Neural progenitor cell (in vitro differentiated cells): ENCODE measurements at regions not wholly inside any gene's neighbourhood (a gene's known extent, or its start where the extent isn't known, plus 50 kb on each side); places are given as distances from the start of the nearest gene placed in this dataset.

ENCODE experiments used
- DNase-seq: peaks from one replicate; pipeline ENCODE4 v3.0.0-alpha.2; 2016; ENCODE audit warnings: low spot score
- H2AFZ ChIP-seq: fragments of 200-600 bp; sonication (generic); replicated peaks from 2 replicates; pipeline ENCODE4 v1.6.1; 2016; ENCODE audit warnings: antibody characterized with exemption
- H3F3A ChIP-seq: fragments of 200-600 bp; sonication (generic); 2 replicates; pipeline ENCODE4 v1.6.1; 2016; ENCODE audit warnings: antibody characterized with exemption, low read depth
- H3K27ac ChIP-seq: fragments of 200-600 bp; sonication (generic); 2 replicates; pipeline ENCODE4 v1.5.1; 2016; ENCODE audit warnings: mild to moderate bottlenecking
- H3K27me3 ChIP-seq: fragments of 200-600 bp; sonication (generic); 2 replicates; pipeline ENCODE4 v1.6.1; 2016; ENCODE audit warnings: mild to moderate bottlenecking, moderate library complexity
- H3K36me3 ChIP-seq: fragments of 200-600 bp; sonication (generic); 2 replicates; pipeline ENCODE4 v1.5.1; 2016
- H3K4me1 ChIP-seq: fragments of 200-600 bp; sonication (generic); 2 replicates; pipeline ENCODE4 v1.6.1; 2016; ENCODE audit warnings: mixed run types
- H3K4me2 ChIP-seq: fragments of 200-600 bp; sonication (generic); 2 replicates; pipeline ENCODE4 v1.6.1; 2016
- H3K4me3 ChIP-seq: fragments of 200-600 bp; sonication (generic); 2 replicates; pipeline ENCODE4 v1.5.1; 2016
- H3K79me2 ChIP-seq: fragments of 200-600 bp; sonication (generic); 2 replicates; pipeline ENCODE4 v1.6.1; 2016; ENCODE audit warnings: low read depth
- H3K9ac ChIP-seq: fragments of 200-600 bp; sonication (generic); 2 replicates; pipeline ENCODE4 v1.6.1; 2016
- H3K9me3 ChIP-seq: fragments of 200-600 bp; sonication (generic); 2 replicates; pipeline ENCODE4 v1.5.1; 2016; ENCODE audit warnings: low read depth
- H4K20me1 ChIP-seq: fragments of 200-600 bp; sonication (generic); 2 replicates; pipeline ENCODE4 v1.6.1; 2016; ENCODE audit warnings: low read depth
- H3K27ac Mint-ChIP-seq: 3 replicates; pipeline ENCODE4 v1.8.0; 2021; ENCODE audit warnings: mixed read lengths
- H3K27me3 Mint-ChIP-seq: 2 replicates; pipeline ENCODE4 v1.8.0; 2022; ENCODE audit warnings: low read depth, mild to moderate bottlenecking, inconsistent platforms, moderate library complexity, mixed read lengths; ENCODE audit not compliant: insufficient read depth
- H3K36me3 Mint-ChIP-seq: 3 replicates; pipeline ENCODE4 v1.8.0; 2021; ENCODE audit warnings: mixed read lengths
- H3K4me1 Mint-ChIP-seq: 3 replicates; pipeline ENCODE4 v1.8.0; 2021; ENCODE audit warnings: mixed read lengths
- H3K4me3 Mint-ChIP-seq: 3 replicates; pipeline ENCODE4 v1.8.0; 2021; ENCODE audit warnings: mild to moderate bottlenecking, moderate library complexity, mixed read lengths
- H3K9me3 Mint-ChIP-seq: 3 replicates; pipeline ENCODE4 v1.8.0; 2020; ENCODE audit warnings: mixed read lengths
- EZH2 ChIP-seq: fragments of 200-600 bp; sonication (generic); IDR thresholded peaks from 2 replicates; pipeline ENCODE4 v1.6.1; 2017; ENCODE audit warnings: antibody characterized with exemption, mild to moderate bottlenecking, moderate library complexity
- EZH2phosphoT487 ChIP-seq: fragments of 200-600 bp; sonication (generic); IDR thresholded peaks from 2 replicates; pipeline ENCODE4 v1.6.1; 2017; ENCODE audit warnings: antibody characterized with exemption
- TF ChIP-seq, protein P1 (sequence below): fragments of 200-600 bp; sonication (generic); IDR thresholded peaks from 2 replicates; pipeline ENCODE4 v1.5.1; 2017; ENCODE audit warnings: antibody characterized with exemption, mild to moderate bottlenecking

- H3K27me3 ChIP-seq, result no peaks in the 10 kb centered on the region
- no peak for TF ChIP-seq EZH2phosphoT487
- TF ChIP-seq EZH2, result no peak
- TF ChIP-seq, protein P1, sequence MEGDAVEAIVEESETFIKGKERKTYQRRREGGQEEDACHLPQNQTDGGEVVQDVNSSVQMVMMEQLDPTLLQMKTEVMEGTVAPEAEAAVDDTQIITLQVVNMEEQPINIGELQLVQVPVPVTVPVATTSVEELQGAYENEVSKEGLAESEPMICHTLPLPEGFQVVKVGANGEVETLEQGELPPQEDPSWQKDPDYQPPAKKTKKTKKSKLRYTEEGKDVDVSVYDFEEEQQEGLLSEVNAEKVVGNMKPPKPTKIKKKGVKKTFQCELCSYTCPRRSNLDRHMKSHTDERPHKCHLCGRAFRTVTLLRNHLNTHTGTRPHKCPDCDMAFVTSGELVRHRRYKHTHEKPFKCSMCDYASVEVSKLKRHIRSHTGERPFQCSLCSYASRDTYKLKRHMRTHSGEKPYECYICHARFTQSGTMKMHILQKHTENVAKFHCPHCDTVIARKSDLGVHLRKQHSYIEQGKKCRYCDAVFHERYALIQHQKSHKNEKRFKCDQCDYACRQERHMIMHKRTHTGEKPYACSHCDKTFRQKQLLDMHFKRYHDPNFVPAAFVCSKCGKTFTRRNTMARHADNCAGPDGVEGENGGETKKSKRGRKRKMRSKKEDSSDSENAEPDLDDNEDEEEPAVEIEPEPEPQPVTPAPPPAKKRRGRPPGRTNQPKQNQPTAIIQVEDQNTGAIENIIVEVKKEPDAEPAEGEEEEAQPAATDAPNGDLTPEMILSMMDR, result no peak
- no peak overlapping the region for H2AFZ ChIP-seq
- no peak overlapping the region for H3K27ac ChIP-seq
- no peak overlapping the region for H3K4me2 ChIP-seq
- no peaks in the 10 kb centered on the region for H3K27me3 Mint-ChIP-seq
- no peak overlapping the region for H3K4me3 Mint-ChIP-seq
- H3F3A ChIP-seq, result no peaks in the 10 kb centered on the region
- H3K27ac Mint-ChIP-seq, result no peak overlapping the region
- DNase-seq, result no peak
- no peaks in the 10 kb centered on the region for H3K9me3 Mint-ChIP-seq
- H3K79me2 ChIP-seq, result no peaks in the 10 kb centered on the region
- no peaks in the 10 kb centered on the region for H3K4me1 Mint-ChIP-seq
- H3K4me1 ChIP-seq, result no peaks in the 10 kb centered on the region
- no peak overlapping the region for H3K4me3 ChIP-seq
- no peaks in the 10 kb centered on the region for H4K20me1 ChIP-seq
- H3K36me3 Mint-ChIP-seq, result peaks cover 24% of the 10 kb centered on the region
- H3K9me3 ChIP-seq, result no peaks in the 10 kb centered on the region
- no peaks in the 10 kb centered on the region for H3K36me3 ChIP-seq
- H3K9ac ChIP-seq, result no peak overlapping the region
Observed at GRCh38 chr6:144546807-144547206, 261.7 kb downstream of the UTRN start.

DNA sequence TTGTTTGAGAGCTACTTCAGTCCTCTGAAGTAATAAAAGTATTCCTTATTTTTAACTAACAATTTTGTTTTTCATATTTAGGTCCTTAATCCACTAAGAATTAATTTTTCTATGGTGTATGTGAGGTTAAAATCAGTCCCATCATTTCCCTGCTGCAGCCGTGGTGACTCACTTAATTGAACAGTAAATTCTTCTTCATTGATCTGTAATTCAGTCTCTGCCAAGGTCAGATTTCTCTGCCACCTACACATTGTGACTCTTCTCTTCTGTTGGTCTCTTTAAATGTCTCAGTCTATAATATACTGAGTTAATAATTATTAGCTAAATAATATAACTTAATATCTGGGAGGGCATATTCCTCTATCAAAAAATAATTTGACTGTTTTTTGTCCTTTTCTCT, 262.3 kb downstream of the UTRN start:
- Histone ChIP-seq H3K27ac (no peak overlapping the region), H3K4me3 (no peak overlapping the region), H3K9ac (no peak overlapping the region), H4K20me1 (no peaks in the 10 kb centered on the region), H3K79me2 (no peaks in the 10 kb centered on the region), H3K4me2 (no peak overlapping the region), H3F3A (no peaks in the 10 kb centered on the region), H3K9me3 (no peaks in the 10 kb centered on the region), H2AFZ (no peak overlapping the region), H3K4me1 (no peaks in the 10 kb centered on the region), H3K36me3 (no peaks in the 10 kb centered on the region), H3K27me3 (no peaks in the 10 kb centered on the region)
- no peak for TF ChIP-seq EZH2
- TF ChIP-seq, protein P1, result no peak
- TF ChIP-seq EZH2phosphoT487, result no peak
- Mint-ChIP-seq H3K4me3 (no peak overlapping the region), H3K27me3 (no peaks in the 10 kb centered on the region), H3K4me1 (no peaks in the 10 kb centered on the region), H3K27ac (no peak overlapping the region), H3K9me3 (no peaks in the 10 kb centered on the region), H3K36me3 (peaks cover 25% of the 10 kb centered on the region)
- DNase-seq, result no peak

- peaks cover 23% of the 10 kb centered on the region for H3K36me3 Mint-ChIP-seq
Observed at GRCh38 chr6:144548536-144548935, 263.4 kb downstream of the UTRN start.

More at GRCh38 chr6:144548536-144548935, 263.4 kb downstream of the UTRN start:
- H3K36me3 ChIP-seq, result no peaks in the 10 kb centered on the region
- H2AFZ ChIP-seq, result no peak overlapping the region
- no peak for DNase-seq
- Mint-ChIP-seq H3K27ac (no peak overlapping the region), H3K27me3 (no peaks in the 10 kb centered on the region), H3K9me3 (no peaks in the 10 kb centered on the region), H3K4me3 (no peak overlapping the region), H3K4me1 (no peaks in the 10 kb centered on the region)
- no peak overlapping the region for H3K27ac ChIP-seq
- no peak for TF ChIP-seq EZH2
- TF ChIP-seq, protein P1, result peak; percentile 10
- H3K27me3 ChIP-seq, result no peaks in the 10 kb centered on the region
- no peaks in the 10 kb centered on the region for H3K79me2 ChIP-seq
- no peak overlapping the region for H3K4me3 ChIP-seq
- no peak overlapping the region for H3K9ac ChIP-seq
- no peaks in the 10 kb centered on the region for H3F3A ChIP-seq
- H3K9me3 ChIP-seq, result no peaks in the 10 kb centered on the region
- H3K4me2 ChIP-seq, result no peak overlapping the region
- H4K20me1 ChIP-seq, result no peaks in the 10 kb centered on the region
- H3K4me1 ChIP-seq, result no peaks in the 10 kb centered on the region
